Skin epidermis (tissue), 12 donors: ENCODE measurements at regions not wholly inside any gene's neighbourhood (a gene's known extent, or its start where the extent isn't known, plus 50 kb on each side); places are given as distances from the start of the nearest gene placed in this dataset.

ENCODE experiments used
- H3K27ac ChIP-seq, 21 experiments: fragments of 200-600 bp; sonication (generic) in 11 of 21; one replicate each; pipeline ENCODE4 v1.5.0; 2020; ENCODE audit warnings: mild to moderate bottlenecking in 3 of 21, inconsistent platforms in 2 of 21, moderate library complexity in 2 of 21
- H3K4me3 ChIP-seq, 7 experiments: fragments of 200-600 bp; sonication (generic) in 2 of 7; one replicate each; pipeline ENCODE4 v1.5.0; 2020; ENCODE audit warnings: inconsistent platforms in 2 of 7, mild to moderate bottlenecking in 2 of 7, moderate library complexity in 1 of 7

DNA sequence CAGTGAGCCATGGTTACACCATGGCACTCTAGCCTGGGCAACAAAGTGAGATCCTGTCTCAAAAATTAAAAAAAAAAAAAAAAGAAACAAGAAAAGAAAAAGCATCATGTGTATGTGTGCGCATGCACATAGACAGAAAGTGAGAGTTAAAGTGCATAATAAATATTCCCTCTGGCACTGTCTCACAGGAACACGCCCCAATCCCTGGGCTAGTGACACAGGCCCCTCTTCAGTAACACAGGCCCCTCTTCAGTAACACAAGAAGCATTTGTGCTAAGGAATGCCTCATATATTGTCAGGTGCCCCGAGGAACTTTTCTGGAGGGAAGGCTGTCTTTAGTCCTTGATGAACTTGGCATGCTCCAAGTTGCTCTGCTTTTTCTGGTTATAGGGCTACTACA, 57.5 kb downstream of the RPL27A start:
- no peak overlapping the region for H3K27ac ChIP-seq

DNA sequence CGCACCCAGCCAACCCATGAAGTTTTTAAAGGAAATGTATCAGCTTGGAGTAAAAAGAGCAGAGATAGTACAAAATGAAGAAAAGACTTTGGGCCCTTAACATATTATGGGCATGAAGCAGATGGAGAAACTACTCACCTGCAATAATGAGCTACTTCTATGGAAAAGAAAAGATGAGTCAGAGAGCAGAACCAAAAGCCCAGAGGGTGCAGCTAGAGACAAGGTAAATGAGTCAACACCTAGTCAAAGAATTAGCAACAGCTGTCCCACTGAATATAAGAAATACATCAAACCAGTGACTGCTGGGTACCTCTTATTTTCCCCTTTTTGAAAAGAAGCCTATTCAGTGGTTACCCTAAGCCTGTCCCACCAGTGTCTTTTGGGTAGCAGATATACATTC, 61.8 kb downstream of the RPL27A start:
- Histone ChIP-seq H3K27ac (no peak overlapping the region), H3K4me3 (no peak overlapping the region)

More for the DNA sequence above, 57.5 kb downstream of the RPL27A start:
- no peak overlapping the region for H3K4me3 ChIP-seq

DNA sequence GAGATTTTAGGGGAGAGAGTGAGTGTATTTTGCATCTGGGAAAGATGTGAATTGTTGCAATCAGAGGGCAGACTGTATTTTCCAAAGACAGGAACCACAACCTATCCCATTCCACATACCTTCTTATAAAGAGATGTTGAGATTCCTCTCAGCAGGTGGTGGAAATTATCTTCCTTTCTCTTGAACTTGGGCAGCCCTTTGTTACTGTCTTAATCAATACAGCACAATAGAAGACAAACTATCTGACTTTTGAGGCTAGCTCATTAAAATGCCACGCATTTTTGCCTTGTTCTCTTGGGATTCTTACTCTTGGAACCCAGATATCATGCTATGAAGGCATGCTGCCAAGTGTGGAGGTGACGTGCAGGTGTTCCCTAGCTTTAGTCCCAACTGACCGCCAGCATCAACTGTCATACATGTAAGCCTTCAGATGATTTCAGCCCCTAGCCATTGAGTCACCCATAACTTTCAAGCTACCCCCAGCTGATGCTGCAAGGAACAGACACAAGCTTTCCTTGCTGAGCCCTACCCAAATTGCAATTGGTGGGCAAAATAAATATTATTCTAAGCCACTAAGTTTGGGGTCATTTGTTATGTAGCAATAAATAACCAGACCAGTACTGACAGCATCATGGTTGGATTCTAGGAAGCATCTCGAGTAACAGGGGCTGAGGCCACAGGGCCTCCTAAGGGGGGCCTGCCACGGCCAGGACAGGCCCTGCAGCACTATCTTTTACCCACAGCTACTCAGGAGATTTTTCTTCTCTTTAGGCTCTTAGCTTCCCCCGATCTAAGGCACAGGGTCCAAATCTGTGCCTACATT, 63.0 kb downstream of the RPL27A start:
- no peak overlapping the region for H3K4me3 ChIP-seq
- no peak overlapping the region for H3K27ac ChIP-seq

DNA sequence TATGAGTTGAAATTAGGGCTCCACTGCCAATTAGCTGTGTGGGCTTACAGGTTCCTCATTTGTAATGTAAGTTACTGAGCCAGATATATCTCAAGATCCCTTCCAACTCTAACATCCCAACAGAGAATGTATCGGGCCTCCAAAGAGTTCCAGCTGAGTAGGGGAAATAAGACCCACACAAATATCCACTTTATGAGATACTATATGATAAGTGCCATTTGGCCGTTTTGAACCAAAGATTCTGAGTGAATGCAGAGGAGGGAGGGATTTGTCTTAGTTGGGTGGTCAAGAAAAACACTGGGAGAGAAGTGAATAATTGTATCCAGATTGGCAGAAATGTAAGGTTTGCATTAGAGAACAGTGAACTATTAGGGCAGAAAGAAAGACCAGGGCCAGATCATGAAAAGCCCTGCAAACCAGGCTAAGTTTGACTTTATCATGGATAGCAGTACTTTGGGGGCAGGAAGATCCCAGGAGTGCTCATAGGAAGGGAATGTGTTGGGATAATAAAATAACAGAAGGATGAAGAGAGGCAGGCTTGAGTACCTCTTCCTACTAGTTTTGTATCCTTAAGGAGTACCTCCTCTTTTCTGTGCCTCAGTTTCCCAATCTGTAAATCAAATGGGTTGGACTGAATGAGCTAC, 63.9 kb downstream of the RPL27A start:
- Histone ChIP-seq H3K27ac (no peak overlapping the region), H3K4me3 (no peak overlapping the region)

DNA sequence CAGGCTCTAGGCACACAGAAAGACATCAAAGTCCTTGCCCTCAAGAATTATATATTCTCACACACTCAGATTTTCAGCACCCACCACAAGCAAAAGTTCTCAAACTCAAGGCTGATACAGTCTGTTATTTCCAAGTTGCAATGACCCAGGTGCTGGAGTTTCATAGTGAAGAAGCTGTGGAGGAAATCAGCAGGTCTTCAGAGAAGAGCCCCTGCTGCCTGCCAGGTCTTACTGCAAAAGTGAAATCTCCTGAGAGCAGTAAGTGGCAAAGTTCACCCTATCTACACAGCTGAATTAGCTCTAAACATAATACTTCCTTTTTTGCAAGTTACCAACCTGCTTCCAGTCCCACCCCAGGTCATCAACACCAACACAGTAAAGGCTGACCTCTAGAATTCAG, 64.6 kb downstream of the RPL27A start:
- H3K4me3 ChIP-seq = no peak overlapping the region
- H3K27ac ChIP-seq = no peak overlapping the region

DNA sequence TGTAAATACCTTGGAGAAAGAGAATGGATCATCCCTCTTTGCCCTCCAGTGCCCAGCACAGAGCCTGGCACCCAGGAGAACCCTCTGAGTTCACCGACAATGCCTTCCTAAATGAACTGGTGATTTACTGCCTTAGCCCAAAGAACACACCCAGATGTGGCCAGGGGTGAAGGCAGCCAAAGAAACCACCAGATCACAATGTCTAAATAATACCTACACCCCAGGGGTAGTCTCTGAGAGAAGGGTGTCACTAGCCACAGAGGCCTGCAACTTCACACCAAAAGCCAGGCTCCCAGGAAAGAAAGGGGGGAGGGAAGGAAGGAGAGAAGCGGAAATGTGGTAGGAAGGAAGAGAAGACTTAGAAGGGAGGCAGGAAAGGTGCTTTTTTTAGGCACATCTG, 65.7 kb downstream of the RPL27A start:
- H3K27ac ChIP-seq = no peak overlapping the region
- H3K4me3 ChIP-seq = no peak overlapping the region

DNA sequence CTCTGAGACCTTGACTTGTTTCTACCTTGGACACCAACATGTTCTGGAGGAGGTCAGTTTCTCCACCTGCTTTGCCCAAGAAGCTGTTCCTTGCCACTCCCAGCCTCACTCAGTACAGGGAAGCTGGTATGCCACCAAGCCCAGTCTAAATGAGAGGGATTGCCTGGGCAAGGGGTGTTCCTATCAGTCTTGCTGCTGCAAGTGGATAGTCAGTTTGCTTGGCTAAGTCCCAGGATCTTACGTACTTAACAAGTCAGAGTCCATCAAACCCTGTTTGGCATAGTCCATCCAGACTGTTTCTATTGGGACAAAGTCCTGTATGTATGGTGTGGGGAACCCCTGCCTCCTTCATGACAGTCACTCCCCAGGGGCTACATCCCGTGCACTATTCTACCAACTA, 66.6 kb downstream of the RPL27A start:
- Histone ChIP-seq H3K4me3 (no peak overlapping the region), H3K27ac (no peak overlapping the region)

DNA sequence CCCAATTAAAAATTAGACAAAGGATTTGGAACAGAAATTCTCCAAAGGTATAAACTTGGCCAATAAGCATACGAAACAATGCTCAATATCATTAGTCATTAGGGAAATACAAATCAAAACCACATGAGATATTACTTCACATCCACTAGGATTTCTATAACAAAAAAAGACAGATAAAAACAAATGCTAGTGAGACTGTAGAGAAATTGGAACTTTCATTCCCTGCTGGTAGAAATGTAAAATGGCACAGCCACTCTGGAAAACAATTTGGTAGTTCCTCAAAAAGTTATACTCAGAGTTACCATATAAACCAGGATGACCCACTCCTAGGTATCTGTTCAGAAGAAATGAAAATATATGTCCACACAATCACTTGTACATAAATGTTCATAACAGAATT, 71.6 kb downstream of the RPL27A start:
- no peak overlapping the region for H3K4me3 ChIP-seq
- no peak overlapping the region for H3K27ac ChIP-seq

DNA sequence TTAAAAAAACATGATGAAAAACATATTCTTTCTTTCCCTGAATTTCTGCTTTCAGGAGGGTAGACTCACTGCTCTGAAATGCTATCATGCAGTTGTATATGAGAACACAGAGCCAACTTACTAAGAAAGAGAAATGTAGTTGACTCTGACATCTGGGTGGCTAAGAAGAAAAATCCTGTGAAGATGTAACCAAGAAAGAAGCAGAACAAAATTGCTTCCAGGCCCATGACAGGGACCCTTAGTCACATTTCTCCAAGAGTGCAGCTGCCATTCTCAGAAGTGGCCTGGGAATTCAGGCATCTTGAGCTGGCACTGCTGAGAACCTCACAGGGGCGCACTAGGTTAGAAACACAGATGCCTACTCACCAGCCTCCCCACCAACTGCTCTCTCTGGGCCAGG, 73.6 kb downstream of the RPL27A start:
- H3K4me3 ChIP-seq = no peak overlapping the region
- peak overlapping the region in 12 of 21 experiments; percentile 10 to 69 (median 46) for H3K27ac ChIP-seq

DNA sequence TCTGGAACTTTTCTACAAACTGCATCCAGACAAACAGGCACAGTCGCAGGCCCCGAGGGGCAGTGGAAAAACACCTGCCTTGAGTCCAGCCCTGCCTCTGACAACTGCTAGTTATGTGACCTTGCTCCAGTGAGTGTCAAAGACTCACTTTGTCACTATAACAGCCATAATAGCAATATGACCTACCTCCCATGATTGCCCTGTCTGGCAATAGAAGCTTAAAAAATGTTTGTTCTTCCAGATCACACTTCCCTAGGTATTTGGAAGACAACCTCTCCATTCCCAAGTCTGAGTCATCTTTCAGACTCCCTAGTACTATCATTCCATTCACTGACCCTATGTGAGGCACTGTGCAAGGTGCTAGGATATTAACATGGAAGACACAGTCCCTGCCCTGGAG, 74.5 kb downstream of the RPL27A start:
- H3K4me3 ChIP-seq = no peak overlapping the region
- H3K27ac ChIP-seq = peak overlapping the region in 10 of 21 experiments; percentile 3 to 69 (median 43)

DNA sequence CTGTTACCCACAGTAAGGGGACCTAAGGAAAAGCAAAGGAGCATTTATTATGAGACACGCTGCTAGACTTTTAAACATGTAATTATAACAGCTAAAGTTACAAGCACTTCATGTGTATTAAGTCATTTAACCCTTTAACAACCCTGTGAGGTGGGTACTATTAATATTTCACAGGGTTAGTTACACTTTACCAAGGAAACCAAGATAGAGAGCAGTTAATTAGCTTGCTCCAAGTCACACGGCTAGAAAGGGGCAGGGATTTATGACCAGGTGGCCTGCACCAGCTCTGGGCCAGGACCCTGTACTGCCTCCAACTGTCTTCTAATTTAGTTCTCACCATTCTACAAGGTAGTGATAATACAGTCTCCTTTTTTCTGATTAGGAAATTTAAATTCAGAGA, 74.9 kb downstream of the RPL27A start:
- H3K27ac ChIP-seq = peak overlapping the region in 4 of 21 experiments; percentile 0 to 67 (median 27)
- no peak overlapping the region for H3K4me3 ChIP-seq

DNA sequence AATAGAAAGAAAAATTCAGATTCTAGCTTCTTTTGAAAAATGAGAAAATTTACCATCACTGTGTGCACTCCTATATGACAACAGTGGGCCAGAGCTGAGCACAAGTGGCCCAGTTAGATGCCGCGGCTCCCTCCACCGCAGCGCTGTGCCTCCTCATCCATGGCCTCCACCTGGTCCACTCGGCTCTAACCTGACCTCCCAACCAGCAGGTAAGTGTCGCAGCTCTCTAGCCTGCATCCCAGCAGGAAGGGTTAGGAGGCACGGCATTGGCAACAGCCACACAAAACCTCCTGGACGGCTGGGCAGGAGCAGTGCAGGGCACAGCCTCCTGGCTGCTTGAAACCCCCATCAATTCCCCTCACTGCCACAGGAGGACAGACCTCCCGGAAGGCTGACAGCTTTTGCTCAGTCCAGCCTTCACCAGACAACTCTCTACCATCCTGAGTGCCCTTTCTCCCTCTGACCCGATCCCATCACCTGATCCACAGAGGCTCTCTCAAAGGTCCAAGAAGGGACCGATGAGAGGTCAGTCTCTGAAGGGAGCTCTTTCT, 76.1 kb downstream of the RPL27A start:
- peak overlapping the region in 1 of 21 experiments; percentile 30 for H3K27ac ChIP-seq
- no peak overlapping the region for H3K4me3 ChIP-seq

DNA sequence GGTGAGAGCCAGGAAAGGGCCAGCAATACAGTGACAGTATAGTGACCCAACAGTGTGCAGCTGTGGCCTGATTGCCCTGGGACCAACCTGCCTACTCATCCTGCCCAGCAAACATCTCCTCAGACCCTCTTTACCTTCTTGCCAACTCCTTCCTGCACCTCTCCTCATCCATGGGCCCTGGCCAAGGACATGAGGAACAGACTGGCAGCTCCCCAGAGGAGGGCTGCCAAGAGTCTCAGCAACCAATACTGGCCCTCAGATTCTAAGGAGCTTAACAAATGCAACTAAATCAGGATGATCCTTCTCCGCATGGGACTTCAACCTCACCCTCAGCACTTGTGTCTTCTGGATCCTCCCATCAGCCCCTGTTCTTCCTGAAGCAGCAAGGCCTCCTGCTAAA, 77.0 kb downstream of the RPL27A start:
- peak overlapping the region in 5 of 21 experiments; percentile 5 to 45 (median 30) for H3K27ac ChIP-seq
- no peak overlapping the region for H3K4me3 ChIP-seq

DNA sequence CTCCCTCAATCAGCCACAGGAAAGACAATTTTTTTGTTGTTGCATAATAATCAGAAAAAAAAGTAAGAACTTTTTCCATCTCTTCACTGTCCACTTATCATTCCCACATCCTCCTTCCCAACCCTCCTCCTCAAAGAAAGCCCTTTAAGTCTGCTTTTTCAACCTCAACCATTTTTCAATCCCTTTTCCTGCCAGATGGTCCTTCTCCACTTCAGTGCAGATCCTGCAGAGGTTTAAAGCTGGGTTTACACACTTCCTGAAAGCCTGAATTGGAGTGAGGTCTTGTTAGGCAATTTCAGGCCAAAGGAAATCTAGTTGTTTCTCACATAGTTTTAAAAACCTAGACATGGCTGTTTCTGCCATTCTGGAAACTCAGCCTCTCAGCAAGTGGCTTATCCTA, 78.3 kb downstream of the RPL27A start:
- no peak overlapping the region for H3K4me3 ChIP-seq
- peak overlapping the region in 3 of 21 experiments; percentile 12 to 34 (median 19) for H3K27ac ChIP-seq

DNA sequence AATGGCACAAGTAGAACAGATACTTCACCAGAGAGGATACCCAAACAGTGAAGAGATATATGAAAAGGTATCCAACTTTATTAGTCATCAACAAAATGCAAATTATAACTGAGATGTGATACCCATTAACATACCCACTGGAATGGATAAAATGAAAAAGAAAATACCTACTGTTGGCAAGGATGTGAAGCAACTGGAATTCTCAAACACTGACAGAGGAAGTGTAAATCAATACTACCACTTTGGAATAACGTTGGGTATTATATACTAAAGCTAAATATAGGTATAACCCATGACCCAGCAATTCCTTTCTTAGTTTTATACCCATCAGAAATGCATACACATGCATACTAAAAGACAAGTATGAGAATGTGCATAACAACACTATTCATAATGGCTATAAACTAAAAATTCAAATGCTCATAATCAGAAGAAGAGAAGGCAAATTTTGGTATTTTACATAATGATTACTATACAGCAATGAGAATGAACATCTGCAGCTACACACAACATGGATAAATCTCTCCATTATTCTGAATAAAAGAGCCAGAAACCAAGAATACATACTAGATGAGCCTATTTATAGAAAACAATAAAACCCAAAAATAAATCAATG, 80.6 kb downstream of the RPL27A start:
- H3K4me3 ChIP-seq = no peak overlapping the region
- no peak overlapping the region for H3K27ac ChIP-seq

DNA sequence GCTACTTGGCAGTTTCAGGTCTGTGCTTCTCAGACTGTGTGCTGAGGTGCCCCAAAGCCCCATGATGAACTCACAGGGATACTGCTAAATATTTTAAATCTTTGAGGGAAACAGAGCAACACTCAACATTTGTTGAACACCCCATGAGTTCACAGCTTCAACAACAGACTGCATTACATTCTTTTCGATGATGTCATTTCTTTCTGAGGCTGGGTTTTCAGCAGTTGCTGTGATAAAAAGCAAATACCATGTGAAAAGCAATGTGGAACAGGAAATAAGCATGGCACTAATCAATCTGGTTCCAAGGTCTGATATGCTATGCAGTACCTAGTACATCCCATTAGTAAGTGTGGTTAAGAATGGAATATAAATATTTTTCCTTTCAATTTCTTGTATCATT, 82.7 kb downstream of the RPL27A start:
- peak overlapping the region in 2 of 21 experiments; percentile 18 to 22 for H3K27ac ChIP-seq

DNA sequence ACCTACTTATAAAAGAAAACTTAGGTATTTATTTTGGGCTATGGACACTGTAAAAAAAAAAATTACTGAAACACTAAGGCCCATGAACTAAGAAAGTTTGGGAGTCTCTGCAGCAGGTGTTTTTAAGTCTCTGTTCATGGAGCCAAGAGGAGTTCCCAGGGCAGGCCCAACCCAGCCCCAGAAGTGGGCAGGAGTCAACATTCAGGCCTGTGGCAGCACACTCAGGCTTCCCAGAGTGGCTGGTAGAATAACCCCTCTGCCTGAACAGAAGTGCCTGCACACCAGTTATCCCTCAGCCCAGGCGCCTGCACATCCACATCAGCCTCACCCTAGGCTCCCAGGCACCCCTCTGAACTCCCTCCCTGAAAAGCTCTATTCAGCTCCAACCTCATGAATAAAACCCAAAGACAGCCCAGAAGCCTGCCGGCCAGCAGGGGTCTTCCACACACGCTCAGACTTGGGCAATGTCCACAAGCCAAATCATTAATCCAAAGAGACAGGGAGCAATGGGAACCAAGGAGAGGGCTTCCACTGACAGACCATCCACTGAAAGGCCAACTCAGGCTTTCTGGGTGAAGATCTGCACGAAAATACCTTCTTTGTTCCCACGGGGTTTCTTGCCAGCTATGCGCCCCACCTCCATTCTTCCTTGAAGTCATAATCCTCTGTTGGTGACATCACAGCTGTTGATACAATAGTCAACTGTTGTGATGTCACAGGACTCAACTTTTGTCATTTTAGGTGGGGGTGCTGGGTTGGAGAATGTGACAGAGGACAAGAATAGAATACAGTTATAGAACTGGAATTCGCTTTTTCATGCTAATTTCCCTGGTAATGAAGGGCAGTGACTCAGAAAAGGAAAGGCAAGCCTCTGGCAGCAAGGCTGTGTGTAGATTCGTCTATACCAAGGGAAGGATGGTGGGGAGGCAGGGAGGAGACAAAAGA, 83.7 kb downstream of the RPL27A start:
- Histone ChIP-seq H3K4me3 (no peak overlapping the region), H3K27ac (peak overlapping the region in 6 of 21 experiments; percentile 8 to 67 (median 32))

More for the DNA sequence above, 82.7 kb downstream of the RPL27A start:
- H3K4me3 ChIP-seq = no peak overlapping the region

DNA sequence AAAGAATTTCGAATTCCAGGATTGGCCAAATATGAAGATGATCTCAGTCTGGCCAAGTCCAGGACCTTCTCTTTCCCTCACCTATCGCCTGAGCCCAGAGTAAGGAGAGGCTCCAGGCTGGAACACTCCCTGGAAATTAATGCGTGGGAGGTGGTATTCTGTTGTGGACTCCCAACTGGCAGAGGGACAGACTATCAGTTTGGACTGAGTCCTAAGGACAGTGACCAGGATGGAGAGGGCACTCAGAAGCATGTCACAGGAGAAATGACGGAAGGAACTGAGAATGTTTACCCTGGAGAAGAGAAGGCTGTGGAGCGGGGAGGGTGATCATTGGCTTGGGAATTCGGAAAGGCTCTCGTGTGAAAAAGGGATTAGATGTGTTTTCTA, 84.4 kb downstream of the RPL27A start:
- no peak overlapping the region for H3K4me3 ChIP-seq
- H3K27ac ChIP-seq = peak overlapping the region in 5 of 21 experiments; percentile 8 to 70 (median 59)

DNA sequence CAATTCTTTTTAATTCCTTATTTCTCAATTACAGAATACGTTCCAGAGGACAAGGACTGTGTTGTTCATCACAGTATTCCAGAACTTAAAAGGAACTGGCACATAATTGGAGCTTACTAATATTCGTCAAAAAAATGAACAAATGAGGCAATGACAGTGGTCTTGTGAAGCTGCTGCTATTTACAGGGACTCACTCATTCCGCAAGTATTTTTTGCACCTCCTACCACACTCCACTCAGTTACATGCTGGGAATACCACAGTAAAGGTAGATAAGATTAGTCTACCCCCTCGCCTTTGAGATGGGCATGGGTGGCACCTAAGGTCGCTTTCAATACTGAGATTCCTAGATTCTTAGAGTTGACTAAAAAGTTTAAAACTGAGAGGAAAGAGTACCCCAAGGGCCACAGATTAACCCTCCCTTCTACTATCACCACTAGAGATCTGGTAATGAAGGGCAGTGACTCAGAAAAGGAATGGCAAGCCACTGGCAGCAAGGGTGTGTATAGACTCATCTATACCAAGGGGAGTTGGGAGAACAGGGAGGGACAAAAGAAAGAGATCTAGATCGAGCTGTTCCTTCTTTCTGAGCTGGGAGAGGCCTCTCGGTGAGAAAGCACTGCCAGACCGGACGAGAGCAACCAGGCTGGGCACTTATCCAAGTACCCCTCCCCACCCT, 85.0 kb downstream of the RPL27A start:
- Histone ChIP-seq H3K4me3 (no peak overlapping the region), H3K27ac (peak overlapping the region in 9 of 21 experiments; percentile 6 to 70 (median 52))
